GM21619 (cell line): ENCODE measurements at regions not wholly inside any gene's neighbourhood (a gene's known extent, or its start where the extent isn't known, plus 50 kb on each side); places are given as distances from the start of the nearest gene placed in this dataset.
A peak's percentile ranks its signal among the peaks of the same experiment; 100 is the strongest.

Experiments
- ATAC-seq: cut with Tn5 transposase; IDR thresholded peaks from one replicate; pipeline ENCODE4 v1.9.1; 2021; ENCODE audit not compliant: unreplicated experiment

DNA sequence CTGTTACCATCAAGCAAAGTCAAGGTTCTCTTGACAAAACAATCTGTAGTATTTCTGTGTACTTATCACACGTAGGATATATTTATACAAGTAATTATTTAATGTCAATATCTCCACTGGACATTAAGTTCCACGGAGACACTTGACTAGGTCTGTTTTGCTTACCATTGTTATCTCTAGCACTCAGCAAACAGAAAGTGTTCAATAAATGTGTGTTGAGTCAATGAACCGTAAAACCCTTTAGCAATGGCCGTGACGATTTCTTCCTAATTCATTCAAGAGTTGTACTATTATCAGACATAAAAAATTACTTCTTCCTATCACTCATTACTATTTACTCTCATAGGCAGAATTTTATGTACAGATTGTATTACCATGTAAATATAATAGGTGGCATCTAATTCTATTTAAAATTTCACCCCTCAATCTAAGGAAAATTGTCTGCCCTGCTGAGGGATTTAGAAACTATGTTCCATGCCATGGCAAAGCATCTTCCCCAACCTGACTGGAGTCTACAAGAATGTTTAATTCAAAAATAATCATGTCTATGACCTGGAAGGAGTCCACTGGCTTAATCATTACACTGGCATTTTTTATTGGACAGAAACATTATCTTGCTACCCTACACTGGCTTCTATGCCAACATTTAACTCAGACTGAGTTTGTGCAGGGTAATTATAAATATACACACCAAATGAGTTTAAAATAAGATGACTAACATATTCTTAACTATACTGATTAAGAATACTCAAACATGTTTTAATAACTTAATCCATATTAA is 301.9 kb downstream of the ZEB2 start:
- ATAC-seq = no peak

- peak; percentile 57 for ATAC-seq
Measured at GRCh38 chr2:144215701-144216675, 303.9 kb downstream of the ZEB2 start.

DNA sequence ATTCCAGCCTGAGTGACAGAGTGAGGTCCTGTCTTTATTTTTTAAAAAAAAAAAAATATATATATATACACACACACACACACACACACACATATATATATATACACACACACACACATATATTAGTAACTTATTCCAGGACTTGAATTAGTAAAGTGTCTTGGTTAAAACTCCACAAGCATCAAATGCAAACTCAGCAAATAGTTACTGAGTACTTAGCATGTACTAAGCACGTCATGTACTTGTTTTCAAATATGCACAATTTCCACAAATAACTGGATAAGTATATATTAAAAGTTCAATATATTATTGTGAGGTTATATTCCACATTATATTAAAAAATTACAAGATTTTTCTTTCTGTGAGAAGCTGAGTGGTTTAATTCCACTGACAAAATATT is 304.7 kb downstream of the ZEB2 start:
- ATAC-seq = no peak

GRCh38 chr2:144213797-144214196 is 306.1 kb downstream of the ZEB2 start:
- peak; percentile 83 for ATAC-seq

DNA sequence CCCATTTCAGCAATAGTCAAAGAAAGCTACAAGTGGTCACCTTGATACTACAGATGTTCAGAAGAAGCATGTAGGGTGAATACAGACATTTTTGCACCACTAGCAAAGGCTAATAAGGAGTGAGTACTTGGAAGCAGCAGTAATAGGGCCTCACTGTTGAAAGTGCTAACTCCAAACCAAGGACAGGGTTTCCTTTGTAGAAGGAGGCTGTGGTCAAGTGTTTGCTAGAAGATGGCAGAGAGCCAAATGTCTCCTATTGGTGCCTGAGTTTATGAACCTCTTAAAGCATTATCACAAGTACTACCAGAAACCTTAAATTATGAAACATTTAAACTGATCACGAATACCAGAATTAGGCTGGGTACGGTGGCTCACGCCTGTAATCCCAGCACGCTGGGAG is 308.1 kb downstream of the ZEB2 start:
- no peak for ATAC-seq

DNA sequence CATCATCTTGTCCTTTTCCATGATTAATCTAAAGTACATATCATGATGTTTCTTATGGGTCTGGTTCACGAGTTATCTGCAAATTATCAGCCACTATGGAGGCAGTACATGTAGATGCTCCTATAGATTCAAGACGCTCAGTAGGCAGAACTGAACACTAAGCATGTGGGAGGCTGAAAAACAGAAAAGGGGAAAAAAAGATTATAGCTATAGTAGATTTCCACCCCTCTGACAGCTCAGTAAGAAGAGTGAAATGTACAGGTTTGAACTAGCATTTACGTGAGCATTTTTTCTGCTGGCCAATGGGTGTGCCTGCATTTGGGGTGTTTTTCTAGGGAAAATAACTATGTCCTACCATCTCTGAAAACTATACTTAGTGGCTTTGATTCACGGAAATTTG is 308.9 kb downstream of the ZEB2 start:
- no peak for ATAC-seq

GRCh38 chr2:144210076-144210475 is 309.8 kb downstream of the ZEB2 start:
- no peak for ATAC-seq

GRCh38 chr2:144208924-144209323 is 311.0 kb downstream of the ZEB2 start:
- ATAC-seq = no peak

DNA sequence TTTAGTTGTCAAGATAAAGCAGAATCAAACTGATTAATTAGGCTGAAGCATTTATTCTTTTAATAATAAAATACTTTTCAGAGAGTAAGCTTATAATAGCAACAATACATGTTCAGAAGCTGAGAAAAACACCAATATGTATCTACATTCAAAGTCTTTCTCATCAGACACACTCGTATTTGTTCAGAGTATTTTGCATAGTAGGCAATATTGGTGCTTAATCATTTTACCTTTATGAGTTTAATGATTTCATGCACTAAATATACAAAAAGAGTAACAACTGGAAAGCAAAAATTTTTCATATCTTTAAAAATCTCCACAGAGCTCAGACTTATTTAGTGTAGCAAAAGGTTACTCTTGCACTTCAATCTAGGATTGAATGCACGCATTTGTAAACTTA is 313.9 kb downstream of the ZEB2 start:
- no peak for ATAC-seq

DNA sequence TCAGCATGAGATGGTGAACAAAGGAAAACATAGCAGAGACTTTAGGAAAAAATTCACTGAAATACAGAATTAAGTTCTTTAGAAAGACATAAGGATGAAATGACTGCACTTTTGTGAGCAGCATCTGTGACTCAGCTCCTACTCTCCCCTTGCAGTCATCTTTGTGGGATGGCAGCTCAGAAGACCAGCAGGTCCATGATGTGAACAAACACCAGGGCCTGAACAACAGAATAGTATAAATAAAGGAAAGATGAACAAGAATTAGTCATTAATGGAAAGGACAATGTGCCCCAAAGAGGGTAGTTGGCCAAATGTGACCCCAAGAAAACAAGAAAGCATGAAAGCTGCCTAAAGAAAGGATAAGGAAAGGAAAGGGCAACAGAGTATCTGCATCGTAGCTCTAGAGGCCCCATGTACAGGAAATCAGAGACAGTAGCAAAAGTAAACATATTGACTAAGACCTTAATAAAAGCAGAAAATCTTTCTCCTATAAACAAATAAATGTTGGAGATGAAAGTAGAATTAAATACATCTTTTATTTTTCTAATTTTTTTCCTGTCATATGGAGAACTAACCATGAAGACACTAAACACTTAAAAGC is 318.0 kb downstream of the ZEB2 start:
- ATAC-seq = no peak

- no peak for ATAC-seq
Measured at GRCh38 chr2:144201126-144201525, 318.8 kb downstream of the ZEB2 start.

GRCh38 chr2:144198116-144198515 is 321.8 kb downstream of the ZEB2 start:
- ATAC-seq = no peak

DNA sequence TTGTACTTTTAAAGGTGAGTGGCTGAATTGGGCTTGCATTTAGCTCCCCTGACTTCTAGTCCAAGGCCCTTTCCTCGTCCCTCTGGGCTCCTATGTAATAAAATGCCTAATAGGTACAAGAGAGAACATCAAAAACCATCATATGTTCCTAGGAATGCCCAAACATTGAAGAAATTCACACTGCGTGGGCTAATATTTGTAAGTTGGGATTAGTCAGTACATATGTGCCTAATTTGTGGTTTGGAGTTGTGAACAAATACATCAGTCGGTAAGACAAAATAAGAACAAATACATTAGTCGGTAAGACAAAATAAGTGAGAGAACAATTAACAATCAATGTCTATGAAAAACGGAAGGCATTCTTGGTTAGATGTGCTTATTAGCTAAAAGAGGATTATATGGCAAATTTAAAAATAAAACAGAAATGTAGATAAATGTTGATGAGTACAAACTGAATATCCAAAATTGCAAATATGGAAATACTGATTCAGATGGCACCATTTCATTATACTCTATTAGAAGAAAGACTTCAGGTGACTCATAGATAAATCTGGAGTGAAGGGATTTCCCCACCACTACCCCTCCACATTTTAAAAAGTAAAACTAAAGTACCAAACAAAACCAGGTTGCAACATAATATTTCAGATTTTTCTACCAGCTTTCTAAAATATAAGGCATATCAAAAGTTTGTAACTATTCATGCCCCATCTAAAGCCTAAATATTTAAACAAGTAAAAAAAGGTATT is 325.4 kb downstream of the ZEB2 start:
- ATAC-seq = no peak

GRCh38 chr2:144190908-144191605 is 328.9 kb downstream of the ZEB2 start:
- no peak for ATAC-seq

- peak; percentile 99 for ATAC-seq
Measured at GRCh38 chr2:144183727-144184126, 336.2 kb downstream of the ZEB2 start.

DNA sequence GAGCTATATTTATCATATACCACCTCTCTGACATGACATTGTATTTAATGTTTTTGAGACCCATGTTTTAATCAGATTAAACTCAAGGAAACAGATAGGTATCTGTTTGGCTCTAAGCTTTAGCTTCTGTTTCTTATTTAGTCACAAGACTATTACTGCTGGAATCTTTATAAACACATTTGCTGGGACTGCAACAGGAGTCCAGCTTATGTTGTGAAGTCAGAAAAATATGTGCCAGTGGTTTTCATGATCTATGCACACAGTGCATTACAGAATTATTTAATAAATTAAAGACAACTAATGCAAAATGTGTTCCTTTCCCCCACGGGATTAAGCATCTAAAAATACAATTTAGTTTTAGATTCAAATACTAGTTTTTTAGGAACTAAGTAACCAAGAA is 338.9 kb downstream of the ZEB2 start:
- no peak for ATAC-seq

- no peak for ATAC-seq
Measured at GRCh38 chr2:144180131-144180530, 339.8 kb downstream of the ZEB2 start.

DNA sequence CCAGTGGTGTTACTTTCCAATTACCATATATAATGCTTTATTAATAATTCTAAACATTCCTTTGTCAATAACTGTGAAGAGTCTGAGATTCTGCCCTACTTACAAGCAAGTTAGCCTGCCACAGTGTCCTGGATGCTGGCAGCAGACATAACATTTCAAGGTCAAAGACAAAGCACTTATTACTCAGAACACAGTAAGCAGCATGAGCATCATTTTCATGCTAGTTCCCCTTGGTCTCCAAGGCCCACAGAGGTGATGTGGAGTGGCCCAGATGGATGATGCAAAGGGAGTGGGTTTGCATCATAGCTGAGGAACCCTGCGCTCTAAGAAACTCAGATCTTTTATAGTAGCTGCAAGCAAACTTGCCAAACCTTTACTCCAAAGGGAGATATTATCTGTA is 349.7 kb downstream of the ZEB2 start:
- ATAC-seq = no peak

DNA sequence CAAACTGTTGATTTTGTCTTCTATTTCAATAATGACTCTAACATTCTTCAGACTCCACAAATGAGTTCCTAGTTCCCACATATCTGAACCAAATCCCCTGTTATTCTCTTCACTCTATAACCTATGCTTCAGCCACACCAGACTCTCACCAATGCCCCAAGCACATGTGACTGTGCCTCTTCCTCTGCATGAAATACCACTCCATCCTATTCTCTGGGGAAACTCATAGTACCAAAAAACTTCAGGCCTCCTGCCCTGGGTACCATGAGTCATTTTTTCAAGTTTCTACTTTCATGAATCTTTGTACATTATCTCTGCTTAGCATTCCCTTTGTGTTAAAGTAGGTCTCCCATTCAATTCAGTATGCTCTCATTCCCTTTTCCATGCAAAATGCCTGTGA is 353.2 kb downstream of the ZEB2 start:
- no peak for ATAC-seq

DNA sequence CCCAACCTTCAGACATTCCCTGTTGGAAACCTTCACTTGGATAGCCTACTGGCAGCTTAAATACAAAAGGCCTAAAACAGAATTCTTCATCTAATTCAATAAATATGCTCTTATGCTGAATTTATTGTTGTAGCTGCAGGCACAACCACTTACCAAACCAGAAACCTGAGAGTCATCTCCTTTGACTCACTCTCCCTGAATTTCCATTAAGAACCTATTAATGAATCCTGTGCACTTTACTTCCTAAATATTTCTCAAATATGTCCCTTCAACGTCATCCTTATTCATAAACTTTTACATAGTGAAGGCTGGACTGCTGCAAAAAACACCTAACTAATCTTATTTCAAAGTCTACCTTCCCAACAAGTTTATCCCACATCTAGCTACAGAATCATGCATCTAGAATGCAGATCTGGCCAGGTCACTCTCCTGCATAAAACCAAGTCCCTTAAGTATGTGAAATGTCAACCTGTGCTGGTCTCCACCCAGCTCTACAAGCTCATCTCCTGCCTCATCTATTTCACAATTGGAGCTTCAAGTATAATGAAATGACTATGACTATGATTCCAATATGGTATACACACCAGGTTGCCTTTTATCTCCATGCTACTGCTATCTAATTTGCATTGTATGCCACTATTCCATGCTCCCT is 354.2 kb downstream of the ZEB2 start:
- no peak for ATAC-seq
